ENCODE measurements at regions not wholly inside any gene's neighbourhood (a gene's known extent, or its start where the extent isn't known, plus 50 kb on each side); places are given as distances from the start of the nearest gene placed in this dataset.
"Not testable (repeated sequence)": the region's sequence is repeated elsewhere in the genome, so short reads cannot be mapped to it uniquely, and the experiment has no call there.

GRCh38 chr4:8732681-8733243, 138.9 kb downstream of the HMX1 start:
- DNase-seq, result no peak

GRCh38 chr4:8732092-8732491, 139.5 kb downstream of the CPZ start:
- no peak for DNase-seq

GRCh38 chr4:8731364-8731763, 138.8 kb downstream of the CPZ start:
- DNase-seq, result no peak

DNA sequence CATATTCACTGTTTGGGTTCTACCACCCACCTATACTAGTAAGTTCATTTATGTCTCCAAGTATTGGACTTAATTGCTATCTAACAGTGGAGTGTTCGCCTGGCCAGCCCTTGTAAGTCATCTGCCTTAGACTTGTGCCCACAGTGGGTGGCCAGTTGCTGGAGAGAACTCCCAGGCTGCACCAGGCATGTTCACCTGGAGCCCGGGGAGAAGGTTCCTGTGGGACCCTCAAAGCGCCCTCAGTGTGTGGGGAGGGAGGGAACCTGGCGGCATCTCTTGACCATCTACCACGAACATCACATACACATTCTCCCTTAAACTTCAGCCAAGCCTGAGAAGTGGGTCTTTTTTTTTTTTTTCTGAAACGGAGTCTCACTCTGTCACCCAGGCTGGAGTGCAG, 138.1 kb downstream of the CPZ start:
- no peak for DNase-seq

- DNase-seq, result no peak
Observed at GRCh38 chr4:8730159-8730558, 137.6 kb downstream of the CPZ start.

- DNase-seq, result no peak
Observed at GRCh38 chr4:8729408-8730149, 137.0 kb downstream of the CPZ start.

GRCh38 chr4:8728536-8729407, 136.2 kb downstream of the CPZ start:
- no peak for DNase-seq

DNA sequence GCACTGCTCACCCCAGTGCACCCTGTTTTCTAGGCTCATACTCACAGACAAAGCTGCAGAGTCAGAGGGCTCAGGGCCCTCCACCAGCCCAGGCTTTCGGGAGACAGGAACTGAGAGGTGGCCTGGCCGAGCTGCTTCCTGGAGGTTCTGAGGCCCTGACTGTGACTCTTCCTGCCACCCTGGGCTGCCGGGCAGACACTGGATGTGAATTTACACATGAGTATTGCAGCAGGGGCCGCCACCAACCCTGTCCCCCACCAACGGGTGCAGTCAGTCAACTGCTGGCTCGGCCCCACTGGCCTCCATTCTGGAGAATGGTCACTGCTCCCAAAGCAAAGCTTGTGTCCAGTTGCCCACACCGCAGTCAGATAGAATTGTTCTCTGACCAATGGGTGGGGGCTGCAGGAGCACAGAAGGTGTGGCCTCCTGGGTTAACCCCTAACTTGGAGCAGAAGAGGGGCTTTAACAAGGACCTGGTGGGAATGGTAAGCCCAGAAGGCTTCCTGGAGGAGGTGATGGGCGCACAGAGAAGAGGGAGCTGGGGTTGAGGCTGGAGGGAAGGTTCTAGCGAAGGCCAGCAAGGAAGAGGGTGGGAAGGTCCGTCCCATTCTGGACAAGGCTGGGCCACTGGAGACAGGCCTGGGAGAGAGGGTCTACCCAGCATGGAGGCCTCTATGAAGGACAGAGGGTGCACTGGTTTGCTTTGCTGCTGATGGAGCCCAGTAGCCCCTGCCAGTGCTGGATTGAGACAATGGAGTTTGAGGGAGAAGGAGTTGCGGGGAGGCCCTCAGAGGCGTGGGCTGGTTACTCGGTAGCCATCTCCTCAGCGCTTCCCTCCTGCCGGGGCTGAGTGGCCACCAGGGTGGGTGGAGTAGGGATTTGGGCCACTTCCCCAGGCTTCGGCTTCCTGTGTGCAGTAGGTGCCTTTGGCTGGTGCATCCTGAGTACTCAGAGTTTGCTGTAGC, 135.3 kb downstream of the CPZ start:
- no peak for DNase-seq

DNA sequence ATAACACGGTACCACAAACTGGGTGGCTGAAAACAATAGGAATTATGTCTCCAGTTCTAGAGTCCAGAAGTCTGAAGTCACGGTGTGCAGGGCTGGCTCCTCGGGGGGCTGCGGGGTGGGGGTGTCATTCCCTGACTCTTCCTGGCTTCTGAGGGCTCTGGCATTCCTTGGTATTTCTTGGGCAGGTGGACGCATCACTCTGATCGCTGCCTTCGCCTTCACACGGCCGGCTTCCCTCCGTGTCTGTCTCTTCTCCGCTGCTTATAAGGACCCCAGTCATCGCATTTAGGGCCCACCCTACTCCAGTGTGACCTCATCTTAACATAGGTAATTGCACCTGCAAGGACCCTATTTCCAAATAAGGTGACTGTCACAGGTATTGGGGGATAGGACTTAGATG, 134.6 kb downstream of the CPZ start:
- DNase-seq, result no peak

DNA sequence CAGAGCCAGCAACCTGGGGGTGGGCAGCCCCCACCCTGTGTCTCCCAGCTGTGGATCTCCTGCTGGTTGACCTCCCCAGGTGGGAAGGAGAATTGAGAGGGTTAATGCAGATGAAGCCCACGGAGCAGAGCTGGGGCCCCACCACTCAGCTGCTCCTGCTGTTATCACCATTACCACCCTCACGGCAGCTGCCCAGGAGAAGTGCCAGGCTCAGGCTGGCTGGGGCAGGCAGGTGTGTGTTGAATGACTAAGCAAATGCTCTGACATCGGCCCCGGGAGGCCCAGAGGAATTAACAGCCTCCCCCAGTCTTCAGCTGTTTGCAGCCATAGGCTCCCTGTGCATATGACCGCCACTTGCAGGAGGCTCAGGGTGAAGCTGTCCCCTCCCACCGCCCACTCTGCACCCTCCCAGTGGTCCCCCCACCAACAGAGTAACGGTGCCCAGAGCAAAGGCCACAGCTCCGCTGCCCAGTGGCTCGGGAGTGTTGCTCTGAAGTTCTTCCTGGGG, 133.8 kb downstream of the CPZ start:
- DNase-seq, result no peak

- no peak for DNase-seq
Observed at GRCh38 chr4:8725845-8726244, 133.3 kb downstream of the CPZ start.

GRCh38 chr4:8725071-8725841, 132.7 kb downstream of the CPZ start:
- DNase-seq, result no peak

- no peak for DNase-seq
Observed at GRCh38 chr4:8724436-8725070, 132.0 kb downstream of the CPZ start.

DNA sequence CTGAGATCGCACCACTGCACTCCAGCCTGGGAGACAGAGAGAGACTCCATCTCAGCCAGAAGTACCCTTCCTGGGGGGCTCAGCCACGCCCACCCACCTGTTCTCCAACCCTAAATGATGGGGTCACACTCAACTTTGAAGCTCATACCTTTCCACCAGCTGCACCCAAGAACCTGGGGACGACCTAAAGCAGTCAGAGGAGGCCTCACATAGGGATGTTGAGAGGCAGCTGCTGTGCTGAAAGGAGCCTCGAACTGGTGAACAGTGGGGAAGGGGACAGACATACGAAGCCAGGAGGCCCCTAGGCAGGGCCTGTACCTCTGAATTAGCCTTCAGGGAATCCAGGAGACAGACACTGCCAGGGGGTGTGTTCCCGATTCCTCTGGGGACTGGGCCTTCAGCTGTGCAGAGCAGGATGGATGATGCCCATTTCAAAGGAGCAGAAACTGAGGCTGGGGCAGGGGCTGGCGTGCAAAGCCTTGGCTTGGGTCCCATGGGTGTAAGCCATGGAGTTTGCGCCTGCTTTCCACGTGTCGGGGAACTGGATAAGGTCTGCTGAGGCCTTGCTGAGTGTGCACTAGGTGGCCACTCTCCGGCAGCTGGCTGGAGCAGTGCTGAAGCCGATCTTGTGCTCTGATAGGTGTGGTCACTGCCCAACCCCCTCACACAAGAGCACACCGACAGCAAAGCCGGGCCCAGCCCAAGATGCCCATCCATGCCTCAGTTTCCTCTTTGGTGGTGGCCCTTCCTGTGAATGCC, 130.8 kb downstream of the CPZ start:
- DNase-seq, result no peak

DNA sequence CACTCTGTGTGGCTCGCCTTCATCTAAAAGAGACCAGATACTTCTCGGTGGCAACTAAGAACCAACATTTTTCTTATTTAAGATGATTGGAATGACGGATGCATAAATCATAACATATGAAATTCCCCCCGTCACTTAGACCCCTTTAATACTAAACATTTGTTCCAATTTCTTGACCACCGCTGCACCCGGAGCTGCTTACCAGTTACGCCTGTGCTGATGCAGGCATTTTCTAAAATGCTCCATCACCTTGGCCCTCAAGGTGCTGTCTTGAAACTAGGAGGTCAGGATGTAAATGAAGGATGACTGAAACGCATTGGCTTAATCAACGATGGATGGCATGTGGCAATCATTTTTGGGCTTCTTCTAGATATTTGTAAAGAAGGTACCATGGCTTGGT, 130.0 kb downstream of the CPZ start:
- no peak for DNase-seq

DNA sequence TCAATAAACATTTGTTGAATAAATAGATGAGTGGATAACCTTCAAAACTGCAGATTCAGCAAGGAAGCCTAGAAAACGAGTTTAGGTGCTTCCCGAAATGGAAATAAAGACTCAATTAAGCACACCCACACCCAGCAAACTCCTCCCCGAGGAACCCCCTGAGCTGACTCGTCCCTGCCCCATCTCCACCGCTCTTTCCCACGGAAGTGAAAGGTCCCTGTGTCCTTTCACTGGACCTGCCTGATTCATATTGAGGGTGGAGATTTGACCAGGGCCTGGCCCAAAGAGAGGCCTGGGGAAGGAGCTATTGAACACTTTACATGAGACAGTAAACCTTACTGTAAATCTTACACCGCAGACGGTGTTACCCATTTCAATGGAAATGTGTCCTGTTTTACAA, 129.1 kb downstream of the CPZ start:
- no peak for DNase-seq

GRCh38 chr4:8719421-8719820, 126.9 kb downstream of the CPZ start:
- DNase-seq, result no peak

- DNase-seq, result not testable (repeated sequence)
Observed at GRCh38 chr4:8717470-8717869, 124.9 kb downstream of the CPZ start.

DNA sequence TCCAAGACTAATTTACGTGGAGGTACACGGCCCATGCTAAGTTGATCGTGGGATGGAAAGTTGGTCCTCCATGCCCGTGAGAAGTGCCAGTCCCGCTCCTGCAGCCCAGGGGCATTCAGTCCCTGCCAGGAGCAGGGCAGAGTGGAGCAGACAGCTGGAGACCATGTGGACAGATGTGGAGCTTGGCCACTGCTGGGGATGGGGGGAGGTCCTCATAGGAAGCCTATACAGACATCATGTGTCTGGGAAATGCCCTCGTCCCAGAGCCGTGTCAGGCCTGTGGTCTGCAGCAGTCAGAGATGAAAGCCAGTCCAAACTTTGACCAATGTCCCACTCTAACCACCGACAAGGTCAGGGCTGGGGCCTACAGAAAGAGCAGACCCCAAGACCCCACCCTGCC, 118.4 kb downstream of the CPZ start:
- DNase-seq, result no peak

DNA sequence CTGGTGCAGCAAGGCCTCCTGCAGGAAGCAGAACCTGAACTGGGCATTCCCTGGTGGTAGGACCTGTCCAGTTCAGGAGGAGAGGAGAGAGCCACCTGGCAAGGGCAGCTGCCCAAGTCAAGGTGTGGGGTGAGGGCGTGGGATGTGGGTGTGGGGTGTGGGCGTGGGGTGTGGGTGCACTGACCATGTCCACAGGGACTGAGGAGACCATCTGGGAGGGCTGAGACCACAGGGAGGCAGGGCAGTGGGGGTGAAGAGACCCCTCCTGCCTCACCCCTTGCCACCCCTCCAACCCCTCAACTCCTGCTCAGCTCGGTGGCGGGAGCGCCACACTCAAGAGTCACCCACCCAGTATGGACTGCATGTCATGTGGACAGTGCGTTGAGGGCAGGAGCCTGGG, 117.9 kb downstream of the CPZ start:
- DNase-seq, result no peak
